ENCODE measurements at regions not wholly inside any gene's neighbourhood (a gene's known extent, or its start where the extent isn't known, plus 50 kb on each side); places are given as distances from the start of the nearest gene placed in this dataset.
A peak's percentile ranks its signal among the peaks of the same experiment; 100 is the strongest.

GRCh38 chr2:62447411-62447810 is 58.6 kb downstream of the TMEM17 start:
- intact Hi-C loops (cut with DNase I): no loop called here
- no peak for DNase-seq

- no peak for DNase-seq
- intact Hi-C loops (cut with DNase I): no loop called here
Observed at GRCh38 chr2:62446491-62446890, 59.5 kb downstream of the TMEM17 start.

- intact Hi-C loops (cut with DNase I): no loop called here
- peak in 1 of 42 donors; percentile 21 for DNase-seq
Observed at GRCh38 chr2:62443886-62444285, 62.1 kb downstream of the TMEM17 start.

GRCh38 chr2:62443471-62443870 is 62.5 kb downstream of the TMEM17 start:
- intact Hi-C loops (cut with DNase I): no loop called here
- DNase-seq: no peak

- intact Hi-C loops (cut with DNase I): no loop called here
- DNase-seq: no peak
Observed at GRCh38 chr2:62441824-62442223, 64.2 kb downstream of the TMEM17 start.

GRCh38 chr2:62441421-62441820 is 64.6 kb downstream of the TMEM17 start:
- DNase-seq: no peak
- intact Hi-C loops (cut with DNase I): no loop called here

- intact Hi-C loops (cut with DNase I): no loop called here
- DNase-seq: peak in 1 of 42 donors; percentile 2
Observed at GRCh38 chr2:62440281-62440946, 65.6 kb downstream of the TMEM17 start.

GRCh38 chr2:62439425-62439824 is 66.6 kb downstream of the TMEM17 start:
- intact Hi-C loops (cut with DNase I): no loop called here
- peak in 1 of 42 donors; percentile 14 for DNase-seq

- intact Hi-C loops (cut with DNase I): no loop called here
- DNase-seq: peak in 1 of 42 donors; percentile 2
Observed at GRCh38 chr2:62437785-62438184, 68.2 kb downstream of the TMEM17 start.

GRCh38 chr2:62435720-62436119 is 70.3 kb downstream of the TMEM17 start:
- peak in 1 of 42 donors; percentile 3 for DNase-seq
- intact Hi-C loops (cut with DNase I): no loop called here

GRCh38 chr2:62432407-62432806 is 73.6 kb downstream of the TMEM17 start:
- intact Hi-C loops (cut with DNase I): no loop called here
- DNase-seq: peak in 2 of 42 donors; percentile 4 to 9

- peak in 1 of 42 donors; percentile 17 for DNase-seq
- intact Hi-C loops (cut with DNase I): no loop called here
Observed at GRCh38 chr2:62431512-62431911, 74.5 kb downstream of the TMEM17 start.

- DNase-seq: no peak
- intact Hi-C loops (cut with DNase I): no loop called here
Observed at GRCh38 chr2:62430146-62430545, 75.8 kb downstream of the TMEM17 start.

- intact Hi-C loops (cut with DNase I): no loop called here
- DNase-seq: no peak
Observed at GRCh38 chr2:62427146-62427545, 78.8 kb downstream of the TMEM17 start.

GRCh38 chr2:62426154-62426912 is 79.7 kb downstream of the TMEM17 start:
- DNase-seq: peak in 4 of 42 donors; percentile 16 to 38 (median 36)
- intact Hi-C loops (cut with DNase I): no loop called here

GRCh38 chr2:62425684-62426083 is 80.3 kb downstream of the TMEM17 start:
- intact Hi-C loops (cut with DNase I): no loop called here
- DNase-seq: peak in 1 of 42 donors; percentile 0

GRCh38 chr2:62424899-62425298 is 81.1 kb downstream of the TMEM17 start:
- intact Hi-C loops (cut with DNase I): no loop called here
- DNase-seq: peak in 2 of 42 donors; percentile 27 to 39

GRCh38 chr2:62423883-62424458 is 82.0 kb downstream of the TMEM17 start:
- DNase-seq: peak in 36 of 42 donors; percentile 3 to 78 (median 58)
- intact Hi-C loops (cut with DNase I): no loop called here

- DNase-seq: peak in 3 of 42 donors; percentile 22 to 29 (median 25)
- intact Hi-C loops (cut with DNase I): no loop called here
Observed at GRCh38 chr2:62423235-62423634, 82.8 kb downstream of the TMEM17 start.

GRCh38 chr2:62415518-62415917 is 90.5 kb downstream of the TMEM17 start:
- intact Hi-C loops (cut with DNase I): no loop called here
- no peak for DNase-seq

Measured in head of caudate nucleus (tissue), 42 donors.